Activated CD8-positive, alpha-beta memory T cell treated with anti-CD3 and anti-CD28 coated beads for 1 hour (primary cell): ENCODE measurements at regions not wholly inside any gene's neighbourhood (a gene's known extent, or its start where the extent isn't known, plus 50 kb on each side); places are given as distances from the start of the nearest gene placed in this dataset.
"Not testable (repeated sequence)": the region's sequence is repeated elsewhere in the genome, so short reads cannot be mapped to it uniquely, and the experiment has no call there.

ENCODE experiments used
- DNase-seq, 2 donors: peaks; one replicate each; pipeline ENCODE4 v3.0.0-alpha.2; 2020; ENCODE audit warnings: low read depth in 1 of 2; ENCODE audit errors: extremely low read depth in 1 of 2

DNA sequence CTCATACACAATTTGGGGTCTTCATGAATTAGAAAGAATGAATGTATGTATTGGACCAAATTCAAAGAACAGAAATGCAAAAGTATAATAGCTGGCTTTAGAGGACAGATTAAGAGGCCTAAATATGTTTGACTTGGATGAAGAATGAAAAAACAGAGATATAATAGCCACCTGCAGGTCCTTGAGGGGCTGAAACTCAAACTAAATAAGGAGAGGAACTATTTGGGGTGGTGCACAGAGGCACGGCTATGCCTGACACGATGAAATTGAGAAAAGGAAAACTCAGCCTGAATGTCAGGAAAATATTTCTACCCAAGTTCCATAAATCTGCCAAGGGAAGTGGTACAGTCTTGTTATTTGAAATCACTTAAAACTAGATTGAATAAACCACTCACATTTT, 222.9 kb upstream of the DDHD1 start:
- DNase-seq: no peak

DNA sequence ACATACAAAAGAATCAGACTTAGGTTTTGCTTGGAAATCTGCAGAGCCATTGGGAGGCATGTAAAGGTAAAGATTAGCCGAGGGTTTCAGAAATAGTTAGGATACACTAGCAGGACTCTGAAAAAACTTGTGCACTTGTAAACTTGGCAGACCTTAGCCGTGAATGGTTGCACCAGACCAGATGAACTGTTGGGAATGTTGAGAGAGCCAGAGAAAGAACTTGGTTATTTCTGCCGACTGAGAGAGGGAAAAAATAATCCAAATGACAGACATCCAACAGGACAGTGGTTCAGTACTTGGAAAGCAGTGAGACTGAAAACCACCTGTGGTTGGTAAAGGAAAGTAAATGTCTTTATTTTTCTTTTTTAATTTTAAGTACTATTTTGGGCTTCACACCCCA, 222.5 kb upstream of the DDHD1 start:
- no peak for DNase-seq

DNA sequence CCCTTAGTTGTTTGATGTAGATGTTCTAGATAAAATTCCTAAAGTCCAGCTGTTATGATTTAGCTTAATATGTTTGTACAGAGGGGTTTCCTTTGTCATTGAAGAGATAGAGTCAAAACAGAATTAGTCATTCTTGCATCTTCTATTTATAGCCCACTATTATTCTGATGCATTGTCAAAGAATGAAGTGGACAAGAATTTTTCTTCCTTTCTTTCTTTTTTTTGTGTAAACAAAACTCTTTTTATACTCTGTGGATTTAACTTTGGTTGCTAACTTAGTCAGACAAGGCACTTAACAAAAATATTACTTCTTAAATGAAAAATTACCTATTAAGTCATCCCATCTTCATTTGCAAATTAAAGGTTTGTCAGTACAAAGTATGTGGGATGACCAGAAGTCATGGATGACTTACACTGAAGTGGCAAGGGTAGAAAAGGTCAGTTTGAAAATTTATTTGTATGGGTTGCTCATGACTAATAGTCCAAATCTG, 215.6 kb upstream of the DDHD1 start:
- DNase-seq: no peak

DNA sequence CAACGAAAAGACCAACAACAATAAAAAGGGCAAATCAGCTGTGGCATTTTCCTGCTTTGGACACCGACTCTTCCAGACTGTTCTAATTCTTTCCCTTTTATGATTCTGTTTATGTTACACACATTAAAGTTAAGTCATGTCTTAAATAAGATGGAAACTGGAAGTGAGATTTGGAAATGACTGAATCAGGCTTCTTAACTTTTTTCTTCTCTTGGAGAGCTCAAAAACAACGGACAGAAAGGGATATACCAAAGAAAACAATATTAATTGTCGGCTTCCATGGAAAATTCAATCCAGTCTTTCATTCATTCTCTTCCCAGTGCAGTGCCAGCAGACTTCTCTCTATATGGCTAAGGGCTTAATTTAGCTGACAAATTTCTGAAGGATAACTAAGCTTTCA, 214.9 kb upstream of the DDHD1 start:
- DNase-seq: no peak

DNA sequence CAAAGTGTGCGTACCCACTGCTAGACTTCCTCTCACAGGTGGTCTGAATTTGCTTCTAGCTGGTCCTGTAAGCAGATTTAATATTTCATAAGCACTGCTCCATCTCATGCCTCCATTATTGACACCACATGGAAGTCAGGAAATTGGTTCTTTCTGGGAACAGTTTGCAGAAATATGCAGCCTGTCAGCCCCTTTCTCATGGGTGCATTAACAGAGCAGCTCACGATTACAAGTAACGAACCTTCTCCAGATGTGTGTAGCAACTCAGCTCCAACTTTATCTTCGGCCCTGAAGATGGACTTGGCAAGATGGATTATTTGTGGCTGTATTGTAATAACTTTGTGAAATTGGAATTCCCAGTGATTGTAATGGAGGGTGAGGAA, 214.5 kb upstream of the DDHD1 start:
- DNase-seq: no peak

DNA sequence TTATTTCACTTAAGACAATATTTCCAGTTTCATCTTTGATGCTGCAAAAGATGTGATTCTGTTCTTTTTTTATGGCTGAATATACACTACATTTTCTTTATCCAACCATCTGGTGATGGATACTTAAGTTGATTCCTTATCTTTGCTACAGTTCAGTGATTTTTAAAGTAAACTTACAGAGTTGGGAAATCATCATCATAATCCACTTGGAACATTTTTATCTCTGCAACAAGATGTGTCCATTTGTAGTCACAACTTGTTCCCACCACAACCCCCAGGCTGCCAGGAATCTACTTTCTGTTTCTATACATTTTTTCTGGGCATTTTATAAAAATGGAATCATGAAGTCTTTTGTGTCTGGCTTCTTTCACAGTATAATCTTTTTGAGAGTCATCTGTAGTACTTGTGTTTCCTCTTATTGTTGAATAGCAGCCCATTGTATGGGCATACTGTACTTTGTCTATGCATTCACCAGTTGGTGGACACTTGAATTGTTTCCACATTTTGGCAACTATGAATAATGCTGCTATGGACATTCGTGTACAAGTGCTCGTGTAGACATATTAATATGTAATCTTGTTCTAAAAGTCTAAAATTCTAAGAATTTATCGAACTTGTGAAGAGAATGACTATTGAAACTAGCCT, 212.5 kb upstream of the DDHD1 start:
- no peak for DNase-seq

DNA sequence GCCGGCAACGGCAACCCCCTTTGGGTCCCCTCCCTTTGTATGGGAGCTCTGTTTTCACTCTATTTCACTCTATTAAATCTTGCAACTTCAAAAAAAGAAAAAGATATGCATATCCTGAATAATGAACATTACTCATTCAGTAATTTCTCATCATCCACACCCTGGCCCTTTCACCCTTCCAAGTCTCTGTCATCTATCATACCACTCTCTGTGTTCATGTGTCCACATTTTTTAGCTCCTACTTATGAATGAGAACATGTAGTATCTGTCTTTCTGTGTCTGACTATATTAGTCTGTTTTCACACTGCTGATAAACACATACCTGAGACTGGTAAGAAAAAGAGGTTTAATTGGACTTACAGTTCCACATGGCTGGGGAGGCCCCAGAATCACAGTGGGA, 209.8 kb upstream of the DDHD1 start:
- not testable (repeated sequence) for DNase-seq

DNA sequence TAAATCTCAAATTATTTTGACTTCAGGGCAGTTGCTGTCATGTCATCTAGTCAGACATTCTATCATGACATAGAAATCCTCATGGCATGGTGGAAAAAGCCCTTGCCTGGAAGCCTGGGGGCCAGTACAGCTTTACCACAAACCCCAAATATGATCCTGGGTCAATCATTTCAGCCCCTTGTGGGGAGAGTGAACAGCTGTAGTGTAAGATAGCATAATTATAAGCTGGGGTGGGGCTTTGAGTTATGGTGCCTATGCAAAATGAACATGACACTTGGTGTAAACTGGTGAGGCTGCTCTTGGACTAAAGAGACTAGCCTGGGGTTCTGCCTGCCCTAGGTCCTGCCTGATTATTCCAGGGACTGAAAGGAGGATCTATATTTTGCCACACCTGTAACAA, 207.7 kb upstream of the DDHD1 start:
- DNase-seq: no peak

DNA sequence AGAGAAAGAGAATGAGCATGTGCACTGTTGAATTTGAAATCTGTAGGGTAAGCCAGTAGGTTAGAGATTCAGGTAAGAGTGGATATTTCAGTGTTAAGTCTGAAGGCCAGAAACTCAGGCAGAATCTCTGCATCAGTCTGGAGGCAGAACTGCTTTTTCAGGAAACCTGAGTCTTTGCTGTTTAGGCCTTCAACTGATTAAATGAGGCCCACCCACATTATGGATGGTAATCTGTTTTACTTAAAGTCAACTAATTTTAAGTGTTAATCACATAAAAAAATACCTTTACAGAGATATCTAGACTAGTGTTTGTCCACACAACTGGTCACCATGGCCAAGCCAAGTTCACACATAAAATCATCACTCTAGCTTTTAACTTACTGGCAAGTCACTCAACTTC, 205.0 kb upstream of the DDHD1 start:
- no peak for DNase-seq

DNA sequence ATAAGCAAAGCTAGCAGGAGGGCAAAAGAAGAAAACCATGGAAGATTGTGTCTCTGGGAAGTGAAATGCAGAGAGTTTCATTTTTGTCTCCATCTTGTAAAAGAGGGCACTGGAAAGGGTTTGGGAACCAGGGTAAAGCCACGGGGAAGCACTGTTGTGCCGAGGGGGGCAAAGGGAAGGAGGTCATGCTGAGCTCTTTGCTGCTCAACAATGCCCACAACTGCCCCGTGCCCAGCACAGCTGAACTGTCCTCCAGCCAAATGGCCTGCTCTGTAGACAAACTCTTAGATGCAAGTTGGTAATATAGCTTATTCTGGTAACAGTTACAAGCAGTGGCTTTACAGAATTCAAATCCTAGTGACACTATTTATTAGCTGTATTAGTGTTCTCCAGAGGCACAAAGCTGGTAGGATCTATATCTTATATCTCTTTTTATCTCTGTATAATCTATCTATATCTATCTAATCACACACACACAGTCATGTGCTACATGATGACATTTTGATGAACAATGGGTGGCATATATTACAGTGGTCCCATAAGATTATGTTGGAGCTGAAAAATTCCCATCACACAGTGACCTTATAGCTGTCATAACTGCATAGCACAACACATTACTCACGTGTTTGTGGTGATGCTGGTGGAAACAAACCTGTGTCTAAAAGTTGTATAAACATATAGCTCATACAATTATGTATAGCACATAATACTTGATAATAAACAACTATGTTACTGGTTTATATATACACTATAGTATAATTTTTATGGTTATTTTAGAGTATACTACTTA, 203.4 kb upstream of the DDHD1 start:
- DNase-seq: no peak

DNA sequence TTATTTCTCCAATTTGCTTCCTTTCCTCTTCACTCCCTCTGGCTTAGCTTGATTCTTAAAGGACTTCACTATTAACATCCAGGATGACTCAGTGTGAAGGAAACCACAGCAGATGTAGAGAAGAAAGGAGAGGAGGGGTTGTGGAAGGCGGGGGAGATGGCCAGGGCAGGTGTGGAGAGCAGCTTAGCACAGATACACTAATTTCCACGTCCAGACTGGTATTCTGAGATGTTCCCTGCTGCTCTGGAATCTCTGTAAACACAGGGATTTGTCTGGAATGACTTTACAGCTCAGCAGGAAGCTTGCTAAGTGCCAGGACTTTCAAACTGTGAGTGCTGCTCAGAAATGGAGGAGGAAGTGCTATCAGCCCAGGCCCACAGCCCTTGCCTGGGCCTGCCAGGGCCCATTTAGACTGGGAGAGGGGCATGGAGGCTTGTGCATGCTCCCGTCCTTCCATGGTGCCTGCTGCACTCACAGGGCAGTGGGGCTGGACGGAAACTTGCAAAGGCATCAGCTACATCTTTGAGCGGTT, 202.5 kb upstream of the DDHD1 start:
- no peak for DNase-seq

DNA sequence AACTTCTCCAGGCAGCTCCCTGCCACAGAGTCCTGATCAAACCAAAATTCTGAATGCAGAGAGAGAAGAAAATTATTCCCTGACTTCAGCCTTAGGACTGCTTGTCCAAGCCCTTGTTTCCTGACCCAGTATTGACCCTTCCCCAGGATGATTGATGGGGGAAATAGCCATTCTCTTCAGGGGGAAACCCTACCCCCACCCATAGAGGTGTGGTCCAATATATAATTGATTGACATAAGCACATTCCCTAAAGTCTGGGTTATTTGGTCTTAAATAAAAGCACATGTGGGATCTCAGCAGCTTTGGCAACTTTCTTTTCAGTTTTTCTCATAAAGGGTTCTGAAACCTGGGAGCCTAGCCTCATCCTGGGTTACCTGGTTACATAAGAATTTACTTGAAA, 201.2 kb upstream of the DDHD1 start:
- DNase-seq: no peak

DNA sequence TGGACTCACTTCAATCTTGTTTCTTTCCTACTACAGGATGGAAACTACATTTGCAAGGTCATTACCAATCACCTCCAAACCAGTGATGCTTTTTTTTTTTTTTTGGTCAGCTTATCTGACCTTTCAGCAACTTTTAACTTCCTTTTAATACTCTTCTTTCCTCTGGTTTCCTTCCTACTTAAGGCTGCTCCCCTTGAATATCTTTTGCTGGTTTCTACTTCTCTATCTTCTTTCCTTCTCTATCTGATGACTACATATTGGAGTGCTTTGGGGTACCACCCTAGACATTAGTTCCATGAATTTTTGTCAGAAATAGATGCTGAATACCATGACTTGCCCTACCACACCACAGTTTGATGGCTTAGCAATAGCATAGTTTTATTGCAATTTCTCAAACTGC, 197.7 kb upstream of the DDHD1 start:
- DNase-seq: no peak

DNA sequence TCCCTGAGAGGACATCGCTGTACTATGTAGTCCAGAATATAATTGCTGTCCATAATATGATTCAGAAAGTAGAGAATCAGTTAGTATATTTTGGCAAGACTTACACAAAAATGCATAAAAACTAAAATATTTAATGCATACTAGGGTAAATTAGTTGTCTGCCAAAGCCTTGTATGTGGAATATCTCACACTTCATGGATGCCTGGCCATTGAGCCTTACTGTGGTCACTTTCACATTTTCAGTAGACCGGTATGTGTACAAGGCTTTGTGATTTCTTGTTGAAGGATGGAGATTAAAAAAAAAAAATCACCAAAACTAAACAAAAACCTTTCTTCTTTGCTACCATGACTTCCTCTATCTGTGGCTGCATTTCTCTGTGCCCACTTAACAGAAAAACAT, 197.3 kb upstream of the DDHD1 start:
- no peak for DNase-seq

DNA sequence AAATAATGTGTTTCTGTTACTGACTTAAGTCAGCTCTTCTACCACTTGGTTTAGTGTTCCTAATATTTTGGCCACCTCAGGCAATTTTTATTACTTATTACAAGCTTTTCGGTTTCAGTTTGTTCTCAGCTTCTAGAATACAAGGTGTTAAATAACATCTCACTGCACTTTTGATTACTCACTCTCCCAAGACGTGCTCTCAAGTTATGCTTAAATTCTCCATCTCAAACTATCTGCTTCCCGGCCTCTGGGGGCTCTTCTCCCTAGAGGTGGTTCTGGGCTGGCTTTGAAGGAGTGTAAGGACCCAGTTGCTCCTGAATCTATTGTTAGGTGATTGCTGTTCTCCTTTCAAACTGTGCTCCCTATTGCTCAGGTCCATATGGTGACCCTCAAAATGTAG, 193.9 kb upstream of the DDHD1 start:
- no peak for DNase-seq

DNA sequence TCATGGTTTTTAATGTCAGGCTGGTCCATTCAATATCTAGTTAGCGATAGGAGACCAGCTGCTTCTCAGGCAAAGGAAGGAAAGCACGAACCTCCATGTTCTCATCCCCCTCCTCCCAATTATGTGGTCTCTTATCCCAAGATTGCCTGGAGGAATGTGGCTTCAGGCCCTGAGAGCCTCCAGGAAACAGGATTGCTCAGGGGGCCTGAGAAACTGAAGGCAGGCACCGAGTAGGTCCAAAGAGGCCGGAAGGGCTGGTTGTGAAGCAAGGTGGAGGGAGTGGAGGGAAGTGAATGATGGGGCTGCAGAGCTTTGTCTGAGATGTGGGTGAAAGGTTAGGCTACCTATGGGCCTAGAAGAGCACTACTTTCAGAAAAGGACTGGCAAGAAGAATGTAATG, 188.2 kb upstream of the DDHD1 start:
- DNase-seq: no peak

DNA sequence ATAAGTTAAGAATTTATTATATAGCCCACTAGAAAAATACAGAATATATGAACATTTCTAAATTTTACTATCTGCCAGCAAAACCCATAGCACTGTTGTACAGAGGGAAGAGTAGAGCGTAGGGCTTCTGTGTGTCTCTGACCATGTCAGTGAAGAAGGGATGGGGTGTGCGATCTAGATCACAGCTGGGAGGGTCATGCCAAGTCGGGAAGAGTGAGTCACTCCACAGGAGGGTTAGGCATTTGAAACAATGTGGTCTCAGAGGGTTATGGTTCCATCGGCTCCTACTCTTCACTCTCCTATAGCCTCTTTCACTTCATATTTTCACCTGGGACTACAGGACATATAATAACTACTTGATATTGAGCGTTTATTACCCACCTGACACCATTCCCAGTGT, 185.1 kb upstream of the DDHD1 start:
- no peak for DNase-seq

DNA sequence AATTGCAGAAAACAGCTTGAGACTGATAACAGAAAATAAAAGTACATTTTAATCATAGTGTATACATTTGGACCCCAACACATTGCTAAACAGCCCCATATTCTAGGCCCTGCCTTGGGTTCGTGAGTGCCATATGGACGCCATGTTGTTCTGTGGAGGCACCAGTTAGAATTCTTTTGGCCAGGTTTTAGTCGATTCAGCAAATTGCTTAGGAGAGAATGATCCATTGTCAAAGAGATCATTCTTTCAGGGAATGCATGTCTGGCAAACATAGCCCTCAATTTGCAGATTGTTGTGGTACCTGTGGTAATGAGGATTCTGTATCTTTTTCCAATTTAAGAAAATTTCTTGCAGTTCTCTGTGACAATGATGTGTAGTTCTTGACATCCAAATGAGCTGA, 183.6 kb upstream of the DDHD1 start:
- no peak for DNase-seq

DNA sequence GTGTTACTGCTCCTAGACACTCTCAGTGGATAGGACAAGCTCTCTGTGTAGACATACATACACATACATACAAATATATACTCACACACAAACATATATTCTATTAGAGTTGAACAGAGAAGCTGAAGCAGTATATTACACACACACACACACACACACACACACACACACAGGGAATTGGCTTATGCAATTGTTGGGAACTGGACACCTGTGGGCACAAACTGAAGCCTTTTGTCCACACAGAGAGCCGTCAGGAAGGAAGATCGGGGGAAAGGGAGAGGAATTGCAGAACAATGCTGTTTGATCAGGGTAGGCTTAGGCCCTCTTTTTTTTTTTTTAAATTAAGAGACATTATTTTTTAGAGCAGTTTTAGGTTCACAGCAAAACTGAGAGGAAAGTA, 180.7 kb upstream of the DDHD1 start:
- DNase-seq: no peak

DNA sequence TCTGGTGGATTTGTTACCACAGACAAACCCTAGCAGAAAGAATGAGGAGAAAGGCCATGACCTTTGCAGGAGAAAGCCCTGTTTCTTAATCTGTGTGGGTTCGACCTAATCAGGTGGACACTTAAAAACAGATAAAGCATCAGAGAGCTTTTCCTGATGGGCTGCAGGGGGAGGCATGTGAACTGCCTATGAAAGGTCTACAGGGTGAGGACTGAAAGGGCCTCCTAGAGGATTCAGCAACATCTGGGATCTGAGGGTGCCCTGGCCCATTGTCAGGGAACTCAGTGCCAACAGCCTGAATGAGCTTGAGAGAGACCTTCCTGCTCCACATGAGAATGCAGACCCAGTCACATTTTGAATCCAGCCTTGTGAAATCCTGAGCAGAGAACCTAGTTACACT, 178.8 kb upstream of the DDHD1 start:
- DNase-seq: no peak

DNA sequence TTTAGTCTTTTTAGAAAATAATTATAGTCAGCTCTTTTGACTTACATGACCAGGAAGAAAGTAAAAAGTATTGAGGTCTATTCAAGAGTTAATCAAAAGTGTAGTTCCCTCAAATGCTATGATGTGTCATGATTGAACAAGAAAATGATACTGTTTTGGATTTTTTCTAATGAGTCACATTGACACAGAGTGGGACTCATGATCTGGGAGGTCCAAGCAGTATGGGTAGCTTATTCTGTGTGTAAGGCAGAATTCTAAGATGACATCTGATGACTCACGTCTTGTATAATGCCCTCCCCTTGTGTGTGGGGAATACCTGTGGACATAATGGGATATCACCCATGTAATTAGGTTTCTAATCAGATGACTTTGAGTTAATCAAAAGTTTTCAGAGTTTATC, 178.1 kb upstream of the DDHD1 start:
- no peak for DNase-seq

DNA sequence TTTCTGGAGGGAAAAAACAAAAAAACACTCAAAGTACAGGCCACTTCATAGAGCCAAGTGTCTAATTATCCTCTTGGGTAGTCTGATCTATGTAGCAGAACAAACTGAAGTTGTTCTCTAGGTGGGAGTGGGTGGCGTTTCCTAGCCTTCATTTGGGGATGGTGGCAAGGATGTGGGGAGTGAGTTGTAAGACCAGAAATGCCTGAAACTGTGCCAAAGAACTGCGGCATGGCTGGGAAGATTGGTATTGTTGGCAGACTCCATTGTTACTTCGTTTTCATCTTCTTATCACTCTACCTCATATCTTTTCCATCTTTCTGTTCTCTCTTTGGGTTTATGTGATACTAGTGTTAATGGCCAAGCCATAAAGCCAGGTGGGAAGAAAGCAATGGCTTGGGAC, 177.3 kb upstream of the DDHD1 start:
- DNase-seq: no peak
